AG09309 (cell line): ENCODE measurements at regions not wholly inside any gene's neighbourhood (a gene's known extent, or its start where the extent isn't known, plus 50 kb on each side); places are given as distances from the start of the nearest gene placed in this dataset.

Experiments used
- DNase-seq: peaks from one replicate; pipeline ENCODE4 v3.0.0-alpha.2; 2010; ENCODE audit warnings: low read depth
- H3K4me3 ChIP-seq: 2 replicates; pipeline ENCODE4 v1.5.1; 2011; ENCODE audit warnings: mild to moderate bottlenecking, low read depth, low read length, moderate library complexity; ENCODE audit not compliant: control insufficient read depth
- CTCF ChIP-seq: IDR thresholded peaks from 2 replicates; pipeline ENCODE4 v1.5.1; 2011; ENCODE audit warnings: mild to moderate bottlenecking, low read depth, low read length, inconsistent platforms; ENCODE audit not compliant: insufficient read depth, control insufficient read depth; ENCODE audit errors: missing control alignments

GRCh38 chr5:125837866-125838265 lies 585.3 kb upstream of the GRAMD2B start:
- TF ChIP-seq CTCF = no peak
- no peak for DNase-seq

GRCh38 chr5:125847561-125847960 lies 575.6 kb upstream of the GRAMD2B start:
- TF ChIP-seq CTCF = no peak
- no peak for DNase-seq
- H3K4me3 ChIP-seq = no peak overlapping the region

More at GRCh38 chr5:125837866-125838265, 585.3 kb upstream of the GRAMD2B start:
- no peak overlapping the region for H3K4me3 ChIP-seq

- no peak for TF ChIP-seq CTCF
- DNase-seq = no peak
Observed at GRCh38 chr5:125848751-125849150, 574.5 kb upstream of the GRAMD2B start.

GRCh38 chr5:125856949-125857348 lies 566.3 kb upstream of the GRAMD2B start:
- no peak overlapping the region for H3K4me3 ChIP-seq
- no peak for DNase-seq
- TF ChIP-seq CTCF = no peak

More at GRCh38 chr5:125848751-125849150, 574.5 kb upstream of the GRAMD2B start:
- H3K4me3 ChIP-seq = no peak overlapping the region

- DNase-seq = no peak
- no peak for TF ChIP-seq CTCF
- H3K4me3 ChIP-seq = no peak overlapping the region
Observed at GRCh38 chr5:125863579-125863978, 559.6 kb upstream of the GRAMD2B start.

- TF ChIP-seq CTCF = no peak
- no peak overlapping the region for H3K4me3 ChIP-seq
- DNase-seq = no peak
Observed at GRCh38 chr5:125865166-125865815, 557.9 kb upstream of the GRAMD2B start.
